Effector CD4-positive, alpha-beta T cell (primary cell): ENCODE measurements at regions not wholly inside any gene's neighbourhood (a gene's known extent, or its start where the extent isn't known, plus 50 kb on each side); places are given as distances from the start of the nearest gene placed in this dataset.

Experiments
- DNase-seq: peaks from one replicate; pipeline ENCODE4 v3.0.0-alpha.2; 2020

- DNase-seq, result peak; percentile 9
Observed at GRCh38 chr11:135075740-135076139, 663.7 kb upstream of the B3GAT1 start.

- no peak for DNase-seq
Observed at GRCh38 chr11:135074397-135074998, 662.5 kb upstream of the B3GAT1 start.

GRCh38 chr11:135073870-135074269 lies 661.8 kb upstream of the B3GAT1 start:
- DNase-seq, result no peak

- no peak for DNase-seq
Observed at GRCh38 chr11:135073381-135073780, 661.3 kb upstream of the B3GAT1 start.

GRCh38 chr11:135069890-135070289 lies 657.8 kb upstream of the B3GAT1 start:
- no peak for DNase-seq

GRCh38 chr11:135069063-135069462 lies 657.0 kb upstream of the B3GAT1 start:
- no peak for DNase-seq

- DNase-seq, result no peak
Observed at GRCh38 chr11:135062994-135063393, 651.0 kb upstream of the B3GAT1 start.

- no peak for DNase-seq
Observed at GRCh38 chr11:135061166-135061565, 649.1 kb upstream of the B3GAT1 start.

- no peak for DNase-seq
Observed at GRCh38 chr11:135046986-135047385, 634.9 kb upstream of the B3GAT1 start.

GRCh38 chr11:135046556-135046955 lies 634.5 kb upstream of the B3GAT1 start:
- DNase-seq, result no peak

- no peak for DNase-seq
Observed at GRCh38 chr11:135043434-135043833, 631.4 kb upstream of the B3GAT1 start.

- no peak for DNase-seq
Observed at GRCh38 chr11:135037828-135038227, 625.8 kb upstream of the B3GAT1 start.

GRCh38 chr11:135036488-135037297 lies 624.7 kb upstream of the B3GAT1 start:
- no peak for DNase-seq

- DNase-seq, result no peak
Observed at GRCh38 chr11:135035282-135035681, 623.2 kb upstream of the B3GAT1 start.

- no peak for DNase-seq
Observed at GRCh38 chr11:135033540-135033939, 621.5 kb upstream of the B3GAT1 start.

GRCh38 chr11:135031205-135031989 lies 619.4 kb upstream of the B3GAT1 start:
- no peak for DNase-seq

- DNase-seq, result no peak
Observed at GRCh38 chr11:135027461-135027860, 615.4 kb upstream of the B3GAT1 start.

- no peak for DNase-seq
Observed at GRCh38 chr11:135023499-135023898, 611.5 kb upstream of the B3GAT1 start.

- DNase-seq, result no peak
Observed at GRCh38 chr11:135022454-135022853, 610.4 kb upstream of the B3GAT1 start.

- DNase-seq, result no peak
Observed at GRCh38 chr11:135019899-135020298, 607.9 kb upstream of the B3GAT1 start.

- DNase-seq, result no peak
Observed at GRCh38 chr11:135019343-135019871, 607.4 kb upstream of the B3GAT1 start.

GRCh38 chr11:135017296-135017695 lies 605.3 kb upstream of the B3GAT1 start:
- no peak for DNase-seq

- no peak for DNase-seq
Observed at GRCh38 chr11:135015966-135016365, 603.9 kb upstream of the B3GAT1 start.
